CD4-positive, alpha-beta T cell (primary cell): ENCODE measurements at regions not wholly inside any gene's neighbourhood (a gene's known extent, or its start where the extent isn't known, plus 50 kb on each side); places are given as distances from the start of the nearest gene placed in this dataset.

Experiments
- ATAC-seq: fragments of 200-7000 bp; cut with Tn5 transposase; one replicate; pipeline ENCODE4 v1.10.0; 2022; ENCODE audit warnings: mild to moderate bottlenecking; ENCODE audit not compliant: poor library complexity
- CTCF ChIA-PET: fragments of 350-600 bp; sonication (Branson Sonifier 250); formaldehyde crosslinking; loops from one replicate; lab custom pipeline; 2021; ENCODE audit warnings: antibody characterized with exemption, inconsistent platforms; lab: Charles Lee
- POLR2A ChIA-PET: fragments of 350-600 bp; sonication (Branson Sonifier 250); formaldehyde crosslinking; loops from one replicate; lab custom pipeline; 2021; ENCODE audit warnings: antibody characterized with exemption, inconsistent platforms; lab: Charles Lee
- DNase-seq, 14 experiments: peaks; one replicate each; pipeline ENCODE4 v3.0.0-alpha.2; 2013 to 2020; ENCODE audit warnings: mixed read lengths in 2 of 14
- H3K27ac ChIP-seq, 2 donors: one replicate each; pipeline versions ENCODE4 v1.5.1 to v1.7.0; 2013; ENCODE audit warnings: low read length in 2 of 2, low read depth in 1 of 2, mild to moderate bottlenecking in 1 of 2
- H3K27me3 ChIP-seq, 2 experiments: 1 replicate in 1 of 2; 2 replicates in 1 of 2; pipeline versions ENCODE4 v1.6.1 to v1.7.0; 2013; ENCODE audit warnings: low read length in 2 of 2, control low read depth in 1 of 2, mild to moderate bottlenecking in 1 of 2, moderate library complexity in 1 of 2; ENCODE audit not compliant: insufficient read depth in 2 of 2, control insufficient read depth in 1 of 2
- H3K36me3 ChIP-seq: one replicate; pipeline ENCODE4 v1.6.1; 2013; ENCODE audit warnings: low read length, control low read depth; ENCODE audit not compliant: insufficient read depth
- H3K4me1 ChIP-seq: one replicate; pipeline ENCODE4 v1.6.1; 2013; ENCODE audit warnings: low read length, control low read depth; ENCODE audit not compliant: insufficient read depth
- H3K4me3 ChIP-seq: one replicate; pipeline ENCODE4 v1.5.1; 2013; ENCODE audit warnings: mild to moderate bottlenecking, low read length, moderate library complexity
- H3K9me3 ChIP-seq, 2 experiments: 1 replicate in 1 of 2; 2 replicates in 1 of 2; pipeline versions ENCODE4 v1.6.1 to v1.7.0; 2013; ENCODE audit warnings: low read length in 2 of 2, mild to moderate bottlenecking in 2 of 2, control low read depth in 1 of 2, moderate library complexity in 1 of 2; ENCODE audit not compliant: control insufficient read depth in 1 of 2, insufficient read depth in 1 of 2
- H3K27ac Mint-ChIP-seq: one replicate; pipeline ENCODE4 v1.8.0; 2020; ENCODE audit warnings: mixed read lengths
- H3K27me3 Mint-ChIP-seq: one replicate; pipeline ENCODE4 v1.8.0; 2021; ENCODE audit warnings: mixed read lengths
- H3K36me3 Mint-ChIP-seq: one replicate; pipeline ENCODE4 v1.8.0; 2021; ENCODE audit warnings: low read depth, mixed read lengths
- H3K4me1 Mint-ChIP-seq: one replicate; pipeline ENCODE4 v1.8.0; 2021; ENCODE audit warnings: low read depth, mixed read lengths
- H3K4me3 Mint-ChIP-seq: one replicate; pipeline ENCODE4 v1.8.0; 2020; ENCODE audit warnings: mild to moderate bottlenecking, mixed read lengths
- H3K9me3 Mint-ChIP-seq: one replicate; pipeline ENCODE4 v1.8.0; 2020; ENCODE audit warnings: mixed read lengths
- intact Hi-C, 2 experiments: fragments of 100-400 bp; cut with DNase I in 1 of 2; cut with micrococcal nuclease in 1 of 2; formaldehyde crosslinking; loops; one replicate each; pipeline versions ENCODE4 v1.15.1 to v1.9.0; 2023 to 2025; cut with DNase I, micrococcal nuclease
- TF ChIP-seq, protein P1 (sequence below): fragments of 200-600 bp; IDR thresholded peaks from one replicate; pipeline ENCODE4 v1.8.0; 2022; ENCODE audit warnings: antibody characterized with exemption, mild to moderate bottlenecking

- no peak for DNase-seq
- ChIA-PET POLR2A (no interaction called here), CTCF (no interaction called here)
- Mint-ChIP-seq H3K27me3 (no peaks in the 10 kb centered on the region), H3K4me1 (no peaks in the 10 kb centered on the region), H3K36me3 (no peaks in the 10 kb centered on the region), H3K4me3 (no peak overlapping the region), H3K9me3 (peaks cover 6% of the 10 kb centered on the region), H3K27ac (no peak overlapping the region)
- Histone ChIP-seq H3K36me3 (no peaks in the 10 kb centered on the region), H3K4me3 (no peak overlapping the region), H3K27ac (no peak overlapping the region), H3K4me1 (no peaks in the 10 kb centered on the region), H3K9me3 (no peaks in the 10 kb centered on the region), H3K27me3 (no peaks in the 10 kb centered on the region)
- TF ChIP-seq, protein P1, sequence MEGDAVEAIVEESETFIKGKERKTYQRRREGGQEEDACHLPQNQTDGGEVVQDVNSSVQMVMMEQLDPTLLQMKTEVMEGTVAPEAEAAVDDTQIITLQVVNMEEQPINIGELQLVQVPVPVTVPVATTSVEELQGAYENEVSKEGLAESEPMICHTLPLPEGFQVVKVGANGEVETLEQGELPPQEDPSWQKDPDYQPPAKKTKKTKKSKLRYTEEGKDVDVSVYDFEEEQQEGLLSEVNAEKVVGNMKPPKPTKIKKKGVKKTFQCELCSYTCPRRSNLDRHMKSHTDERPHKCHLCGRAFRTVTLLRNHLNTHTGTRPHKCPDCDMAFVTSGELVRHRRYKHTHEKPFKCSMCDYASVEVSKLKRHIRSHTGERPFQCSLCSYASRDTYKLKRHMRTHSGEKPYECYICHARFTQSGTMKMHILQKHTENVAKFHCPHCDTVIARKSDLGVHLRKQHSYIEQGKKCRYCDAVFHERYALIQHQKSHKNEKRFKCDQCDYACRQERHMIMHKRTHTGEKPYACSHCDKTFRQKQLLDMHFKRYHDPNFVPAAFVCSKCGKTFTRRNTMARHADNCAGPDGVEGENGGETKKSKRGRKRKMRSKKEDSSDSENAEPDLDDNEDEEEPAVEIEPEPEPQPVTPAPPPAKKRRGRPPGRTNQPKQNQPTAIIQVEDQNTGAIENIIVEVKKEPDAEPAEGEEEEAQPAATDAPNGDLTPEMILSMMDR, result no peak
- intact Hi-C loops, result no loop called here
- ATAC-seq, result no peak
Observed at GRCh38 chr4:60088807-60089486, 1111.2 kb upstream of the ADGRL3 start.

DNA sequence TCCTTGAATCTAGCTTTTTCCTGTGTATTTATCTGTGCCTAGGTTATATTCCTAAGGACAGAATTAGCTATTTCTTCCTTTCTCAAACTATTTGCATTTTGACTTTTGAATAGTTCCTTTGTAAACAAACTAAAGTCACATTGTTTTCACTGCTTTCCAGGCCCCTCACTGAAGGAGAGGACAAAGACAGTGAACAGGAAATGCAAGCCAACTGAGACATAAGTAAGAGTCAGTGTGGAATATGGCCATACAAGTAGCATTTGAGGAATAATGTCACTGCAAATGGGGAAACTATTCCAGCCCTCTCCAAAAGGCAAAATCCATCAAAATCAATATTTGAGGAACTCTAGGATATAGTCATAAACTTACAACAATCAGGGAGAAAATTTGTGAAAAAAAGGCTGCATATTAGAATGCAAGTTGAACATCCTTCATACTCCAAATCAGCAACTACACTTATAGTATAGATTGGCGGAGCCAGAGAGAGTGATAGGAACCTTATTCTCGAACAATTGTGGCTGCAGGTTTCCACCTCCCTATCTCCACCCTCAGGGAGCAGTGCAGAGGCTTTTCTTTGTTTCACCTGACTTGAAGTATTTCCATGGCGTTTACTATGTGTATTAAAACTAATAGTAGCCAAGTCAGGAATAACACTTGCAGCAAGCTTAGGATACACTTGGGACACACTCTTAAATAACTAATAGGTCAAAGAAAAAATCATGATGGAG is 1110.4 kb upstream of the ADGRL3 start:
- Histone ChIP-seq H3K4me1 (no peaks in the 10 kb centered on the region), H3K9me3 (no peaks in the 10 kb centered on the region), H3K27me3 (no peaks in the 10 kb centered on the region), H3K36me3 (no peaks in the 10 kb centered on the region), H3K27ac (no peak overlapping the region), H3K4me3 (no peak overlapping the region)
- no peak for ATAC-seq
- Mint-ChIP-seq H3K4me1 (no peaks in the 10 kb centered on the region), H3K4me3 (no peak overlapping the region), H3K27me3 (no peaks in the 10 kb centered on the region), H3K9me3 (peaks cover 9% of the 10 kb centered on the region), H3K27ac (no peak overlapping the region), H3K36me3 (no peaks in the 10 kb centered on the region)
- ChIA-PET POLR2A (no interaction called here), CTCF (no interaction called here)
- no peak for DNase-seq
- intact Hi-C loops, result no loop called here
- TF ChIP-seq, protein P1, result no peak

DNA sequence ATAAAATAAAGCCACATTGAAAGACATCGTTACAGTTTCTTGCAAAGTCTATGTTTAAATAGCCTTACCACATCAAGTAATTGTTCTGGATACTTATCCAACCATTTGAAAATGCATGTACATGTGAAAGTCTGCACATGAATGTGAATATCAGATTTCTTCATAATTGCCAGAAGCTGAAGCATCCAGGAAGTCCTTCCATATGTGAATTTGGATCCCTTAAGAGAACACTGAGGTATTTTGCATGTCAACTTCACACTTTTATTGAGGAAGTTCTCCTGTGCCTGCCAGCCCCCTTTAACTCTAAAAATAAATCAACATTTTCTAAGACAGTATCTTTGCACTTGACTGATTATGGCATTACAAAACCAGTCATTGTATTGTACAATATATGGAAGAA is 1103.5 kb upstream of the ADGRL3 start:
- no peak for ATAC-seq

More for the DNA sequence above, 1103.5 kb upstream of the ADGRL3 start:
- DNase-seq, result no peak
- Histone ChIP-seq H3K27me3 (no peaks in the 10 kb centered on the region), H3K4me1 (no peaks in the 10 kb centered on the region), H3K36me3 (no peaks in the 10 kb centered on the region), H3K9me3 (peaks cover 0 to 9% of the 10 kb centered on the region in 2 experiments), H3K4me3 (no peak overlapping the region), H3K27ac (no peak overlapping the region)
- no peak overlapping the region for H3K27ac Mint-ChIP-seq
- H3K4me1 Mint-ChIP-seq, result no peaks in the 10 kb centered on the region
- no peaks in the 10 kb centered on the region for H3K36me3 Mint-ChIP-seq
- intact Hi-C loops, result no loop called here
- ChIA-PET CTCF (no interaction called here), POLR2A (no interaction called here)
- TF ChIP-seq, protein P1, result no peak
- no peak overlapping the region for H3K4me3 Mint-ChIP-seq
- H3K9me3 Mint-ChIP-seq, result peaks cover 2% of the 10 kb centered on the region
- no peaks in the 10 kb centered on the region for H3K27me3 Mint-ChIP-seq
